MM.1S (cell line): ENCODE measurements at regions not wholly inside any gene's neighbourhood (a gene's known extent, or its start where the extent isn't known, plus 50 kb on each side); places are given as distances from the start of the nearest gene placed in this dataset.

ENCODE experiments used
- DNase-seq: peaks from one replicate; pipeline ENCODE4 v3.0.0-alpha.2; 2015
- H2AFZ ChIP-seq: fragments of 300-600 bp; sonication (generic); 2 replicates; pipeline ENCODE4 v1.6.0; 2016; ENCODE audit warnings: antibody characterized with exemption, low read length
- H3F3A ChIP-seq: fragments of 300-600 bp; sonication (generic); 2 replicates; pipeline ENCODE4 v1.6.1; 2016; ENCODE audit warnings: mild to moderate bottlenecking, antibody characterized with exemption, low read length, moderate library complexity, mixed read lengths; ENCODE audit not compliant: insufficient read depth
- H3K27ac ChIP-seq: fragments of 300-600 bp; sonication (generic); 2 replicates; pipeline ENCODE4 v1.5.1; 2016; ENCODE audit warnings: mild to moderate bottlenecking, low read length
- H3K27me3 ChIP-seq: fragments of 300-600 bp; sonication (generic); replicated peaks from 2 replicates; pipeline ENCODE4 v1.6.0; 2016; ENCODE audit warnings: low read length; ENCODE audit not compliant: insufficient read depth
- H3K36me3 ChIP-seq: fragments of 300-600 bp; sonication (generic); replicated peaks from 2 replicates; pipeline ENCODE4 v1.6.1; 2016; ENCODE audit warnings: mild to moderate bottlenecking, low read length, mixed read lengths; ENCODE audit not compliant: insufficient read depth
- H3K4me1 ChIP-seq: fragments of 300-600 bp; sonication (generic); 2 replicates; pipeline ENCODE4 v1.6.1; 2016; ENCODE audit warnings: low read length, mixed read lengths
- H3K4me2 ChIP-seq: fragments of 300-600 bp; sonication (generic); 2 replicates; pipeline ENCODE4 v1.6.0; 2016; ENCODE audit warnings: low read depth, low read length
- H3K4me3 ChIP-seq: fragments of 300-600 bp; sonication (generic); 2 replicates; pipeline ENCODE4 v1.5.1; 2016; ENCODE audit warnings: low read length, mixed read lengths
- H3K79me2 ChIP-seq: fragments of 300-600 bp; sonication (generic); 2 replicates; pipeline ENCODE4 v1.6.1; 2016; ENCODE audit warnings: mixed run types, low read length, mixed read lengths
- H3K9ac ChIP-seq: fragments of 300-600 bp; sonication (generic); 2 replicates; pipeline ENCODE4 v1.6.1; 2016; ENCODE audit warnings: low read length, mixed read lengths
- H3K9me2 ChIP-seq: fragments of 300-600 bp; sonication (generic); replicated peaks from 2 replicates; pipeline ENCODE4 v1.6.1; 2016; ENCODE audit warnings: mild to moderate bottlenecking, low read length, mixed read lengths; ENCODE audit not compliant: insufficient read depth
- H3K9me3 ChIP-seq: fragments of 300-600 bp; sonication (generic); replicated peaks from 2 replicates; pipeline ENCODE4 v1.6.1; 2016; ENCODE audit warnings: mild to moderate bottlenecking, low read length, mixed read lengths; ENCODE audit not compliant: insufficient read depth
- H4K20me1 ChIP-seq: fragments of 300-600 bp; sonication (generic); 2 replicates; pipeline ENCODE4 v1.6.1; 2016; ENCODE audit warnings: mild to moderate bottlenecking, low read length, moderate library complexity, mixed read lengths; ENCODE audit not compliant: insufficient read depth
- CTCF ChIP-seq: fragments of 300-600 bp; sonication (generic); IDR thresholded peaks from 2 replicates; pipeline ENCODE4 v1.5.1; 2016; ENCODE audit warnings: antibody characterized with exemption, low read length, mixed read lengths
- EZH2 ChIP-seq: fragments of 300-600 bp; sonication (generic); optimal IDR thresholded peaks from 2 replicates; pipeline ENCODE3; 2017; ENCODE audit warnings: low read depth, mild to moderate bottlenecking, antibody characterized with exemption, low read length, mixed read lengths
- EZH2phosphoT487 ChIP-seq: fragments of 300-600 bp; sonication (generic); IDR thresholded peaks from 2 replicates; pipeline ENCODE4 v1.6.1; 2018; ENCODE audit warnings: antibody characterized with exemption, low read length

GRCh38 chr9:108383796-108384195 is 472.0 kb downstream of the ACTL7B start:
- no peaks in the 10 kb centered on the region for H4K20me1 ChIP-seq
- H3K27ac ChIP-seq = no peak overlapping the region
- H3K9me2 ChIP-seq = no peaks in the 10 kb centered on the region
- no peak overlapping the region for H2AFZ ChIP-seq
- H3K9me3 ChIP-seq = no peaks in the 10 kb centered on the region
- DNase-seq = no peak
- no peaks in the 10 kb centered on the region for H3K79me2 ChIP-seq
- no peak overlapping the region for H3K4me2 ChIP-seq
- H3K4me3 ChIP-seq = no peak overlapping the region
- TF ChIP-seq EZH2 = no peak
- TF ChIP-seq CTCF = no peak
- no peak for TF ChIP-seq EZH2phosphoT487
- H3K27me3 ChIP-seq = no peaks in the 10 kb centered on the region
- no peaks in the 10 kb centered on the region for H3K36me3 ChIP-seq
- H3K4me1 ChIP-seq = no peaks in the 10 kb centered on the region
- H3F3A ChIP-seq = no peaks in the 10 kb centered on the region
- no peak overlapping the region for H3K9ac ChIP-seq

- Histone ChIP-seq H3K9me2 (no peaks in the 10 kb centered on the region), H3K36me3 (no peaks in the 10 kb centered on the region), H3K79me2 (no peaks in the 10 kb centered on the region), H2AFZ (no peak overlapping the region), H3K4me3 (no peak overlapping the region), H3F3A (no peaks in the 10 kb centered on the region), H3K4me2 (no peak overlapping the region), H3K9ac (no peak overlapping the region), H4K20me1 (no peaks in the 10 kb centered on the region), H3K9me3 (no peaks in the 10 kb centered on the region), H3K27ac (no peak overlapping the region), H3K27me3 (no peaks in the 10 kb centered on the region), H3K4me1 (no peaks in the 10 kb centered on the region)
- no peak for DNase-seq
- TF ChIP-seq EZH2 (no peak), CTCF (no peak), EZH2phosphoT487 (no peak)
Observed at GRCh38 chr9:108382310-108382709, 473.5 kb downstream of the ACTL7B start.

GRCh38 chr9:108377881-108378280 is 477.9 kb downstream of the ACTL7B start:
- Histone ChIP-seq H3K4me2 (no peak overlapping the region), H2AFZ (no peak overlapping the region), H3F3A (no peaks in the 10 kb centered on the region), H3K79me2 (no peaks in the 10 kb centered on the region), H3K9me2 (no peaks in the 10 kb centered on the region), H4K20me1 (no peaks in the 10 kb centered on the region), H3K27ac (no peak overlapping the region), H3K36me3 (no peaks in the 10 kb centered on the region), H3K9ac (no peak overlapping the region), H3K27me3 (no peaks in the 10 kb centered on the region), H3K4me3 (no peak overlapping the region), H3K9me3 (no peaks in the 10 kb centered on the region), H3K4me1 (no peaks in the 10 kb centered on the region)
- TF ChIP-seq CTCF (no peak), EZH2 (no peak), EZH2phosphoT487 (no peak)
- no peak for DNase-seq
